22Rv1 (cell line): ENCODE measurements at regions not wholly inside any gene's neighbourhood (a gene's known extent, or its start where the extent isn't known, plus 50 kb on each side); places are given as distances from the start of the nearest gene placed in this dataset.
"Not testable (repeated sequence)": the region's sequence is repeated elsewhere in the genome, so short reads cannot be mapped to it uniquely, and the experiment has no call there.

Experiments used
- CTCF ChIP-seq: fragments of 450-650 bp; IDR thresholded peaks from 2 replicates; pipeline ENCODE4 v1.5.1; 2017; ENCODE audit warnings: mild to moderate bottlenecking
- ZFX ChIP-seq: fragments of 450-650 bp; IDR thresholded peaks from 2 replicates; pipeline ENCODE4 v1.6.1; 2017; ENCODE audit warnings: antibody characterized with exemption, borderline replicate concordance

GRCh38 chr1:121021716-121022115 is 132.1 kb downstream of the PPIAL4A start:
- not testable (repeated sequence) for TF ChIP-seq CTCF, ZFX
